ENCODE measurements at regions not wholly inside any gene's neighbourhood (a gene's known extent, or its start where the extent isn't known, plus 50 kb on each side); places are given as distances from the start of the nearest gene placed in this dataset.

GRCh38 chr12:127362121-127362520 is 904.8 kb upstream of the TMEM132C start:
- TF ChIP-seq NFIC (IDR thresholded peaks at IDR 0.05): no peak
- TF ChIP-seq RAD21 (IDR thresholded peaks at IDR 0.05; ENCODE audit: low read depth): no peak
